Nephron (organoid): ENCODE measurements at regions not wholly inside any gene's neighbourhood (a gene's known extent, or its start where the extent isn't known, plus 50 kb on each side); places are given as distances from the start of the nearest gene placed in this dataset.

Experiments
- H3K27ac Mint-ChIP-seq, 3 experiments: 2 replicates each; pipeline ENCODE4 v1.8.0; 2020; ENCODE audit warnings: mixed read lengths in 3 of 3, mild to moderate bottlenecking in 2 of 3, moderate library complexity in 1 of 3
- H3K27me3 Mint-ChIP-seq: 2 replicates; pipeline ENCODE4 v1.8.0; 2021; ENCODE audit warnings: low read depth, mild to moderate bottlenecking, moderate library complexity, mixed read lengths
- H3K36me3 Mint-ChIP-seq: 2 replicates; pipeline ENCODE4 v1.8.0; 2020; ENCODE audit warnings: low read depth, mixed read lengths
- H3K4me1 Mint-ChIP-seq: 2 replicates; pipeline ENCODE4 v1.8.0; 2020; ENCODE audit warnings: mixed read lengths
- H3K4me3 Mint-ChIP-seq, 3 experiments: 2 replicates each; pipeline ENCODE4 v1.8.0; 2020; ENCODE audit warnings: mild to moderate bottlenecking in 3 of 3, mixed read lengths in 3 of 3, moderate library complexity in 2 of 3
- H3K9me3 Mint-ChIP-seq: 2 replicates; pipeline ENCODE4 v1.8.0; 2020; ENCODE audit warnings: mixed read lengths
- TF ChIP-seq, protein P1 (sequence below), 3 experiments: fragments of 200-600 bp; sonication (generic); IDR thresholded peaks; one replicate each; pipeline ENCODE4 v1.5.0; 2021; ENCODE audit warnings: antibody characterized with exemption in 3 of 3; ENCODE audit not compliant: unreplicated experiment in 3 of 3

DNA sequence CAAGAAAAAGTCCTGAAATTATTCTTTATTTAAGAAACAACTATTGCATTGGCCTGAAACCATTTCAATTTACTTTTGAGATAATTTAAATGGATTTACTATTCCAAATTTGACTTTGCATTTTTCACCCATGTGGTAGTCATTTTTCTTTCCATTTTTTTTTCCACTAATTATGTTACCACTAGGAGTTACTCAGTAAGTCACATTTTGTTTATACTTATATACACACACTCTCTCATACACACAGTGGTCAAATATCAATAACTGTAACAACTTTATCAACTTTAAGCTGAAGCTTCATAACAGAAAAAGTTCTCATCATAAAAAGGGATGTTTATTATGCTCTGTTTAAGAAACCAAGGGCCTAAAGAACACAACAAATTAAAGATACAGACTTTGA is 222.8 kb downstream of the SIPA1L2 start:
- Mint-ChIP-seq H3K36me3 (peaks cover 76% of the 10 kb centered on the region), H3K9me3 (peaks cover 2% of the 10 kb centered on the region)
- TF ChIP-seq, protein P1, sequence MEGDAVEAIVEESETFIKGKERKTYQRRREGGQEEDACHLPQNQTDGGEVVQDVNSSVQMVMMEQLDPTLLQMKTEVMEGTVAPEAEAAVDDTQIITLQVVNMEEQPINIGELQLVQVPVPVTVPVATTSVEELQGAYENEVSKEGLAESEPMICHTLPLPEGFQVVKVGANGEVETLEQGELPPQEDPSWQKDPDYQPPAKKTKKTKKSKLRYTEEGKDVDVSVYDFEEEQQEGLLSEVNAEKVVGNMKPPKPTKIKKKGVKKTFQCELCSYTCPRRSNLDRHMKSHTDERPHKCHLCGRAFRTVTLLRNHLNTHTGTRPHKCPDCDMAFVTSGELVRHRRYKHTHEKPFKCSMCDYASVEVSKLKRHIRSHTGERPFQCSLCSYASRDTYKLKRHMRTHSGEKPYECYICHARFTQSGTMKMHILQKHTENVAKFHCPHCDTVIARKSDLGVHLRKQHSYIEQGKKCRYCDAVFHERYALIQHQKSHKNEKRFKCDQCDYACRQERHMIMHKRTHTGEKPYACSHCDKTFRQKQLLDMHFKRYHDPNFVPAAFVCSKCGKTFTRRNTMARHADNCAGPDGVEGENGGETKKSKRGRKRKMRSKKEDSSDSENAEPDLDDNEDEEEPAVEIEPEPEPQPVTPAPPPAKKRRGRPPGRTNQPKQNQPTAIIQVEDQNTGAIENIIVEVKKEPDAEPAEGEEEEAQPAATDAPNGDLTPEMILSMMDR (IDR thresholded peaks at IDR 0.05; ENCODE audit: unreplicated experiment in 3 of 3): no peak

DNA sequence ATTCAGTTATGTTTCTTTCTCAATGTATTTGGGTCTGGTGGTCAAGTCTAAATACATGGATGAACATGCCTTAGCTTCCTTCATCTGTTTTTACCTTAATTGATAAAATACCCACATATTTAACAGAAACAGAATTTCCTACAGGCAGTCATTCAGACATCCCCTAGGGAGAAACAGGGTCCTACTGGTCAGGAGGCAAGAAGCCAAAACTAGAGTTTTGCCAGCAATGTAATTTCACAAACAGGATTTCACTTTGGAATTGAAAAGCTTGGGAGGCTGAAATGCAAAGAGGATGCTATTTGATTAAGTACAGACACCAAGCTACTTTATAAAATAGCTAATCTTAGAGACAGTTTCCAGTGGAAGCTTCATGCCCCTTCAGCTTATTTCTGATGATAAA is 224.2 kb downstream of the SIPA1L2 start:
- Mint-ChIP-seq H3K9me3 (peaks cover 2% of the 10 kb centered on the region), H3K4me3 (no peak overlapping the region), H3K36me3 (peaks cover 78% of the 10 kb centered on the region), H3K4me1 (no peaks in the 10 kb centered on the region), H3K27ac (no peak overlapping the region), H3K27me3 (peaks cover 3% of the 10 kb centered on the region)
- TF ChIP-seq, protein P1 (IDR thresholded peaks at IDR 0.05; ENCODE audit: unreplicated experiment in 3 of 3): no peak

More for the DNA sequence above, 222.8 kb downstream of the SIPA1L2 start:
- Mint-ChIP-seq H3K4me1 (no peaks in the 10 kb centered on the region), H3K27ac (no peak overlapping the region), H3K4me3 (no peak overlapping the region), H3K27me3 (peaks cover 3% of the 10 kb centered on the region)

DNA sequence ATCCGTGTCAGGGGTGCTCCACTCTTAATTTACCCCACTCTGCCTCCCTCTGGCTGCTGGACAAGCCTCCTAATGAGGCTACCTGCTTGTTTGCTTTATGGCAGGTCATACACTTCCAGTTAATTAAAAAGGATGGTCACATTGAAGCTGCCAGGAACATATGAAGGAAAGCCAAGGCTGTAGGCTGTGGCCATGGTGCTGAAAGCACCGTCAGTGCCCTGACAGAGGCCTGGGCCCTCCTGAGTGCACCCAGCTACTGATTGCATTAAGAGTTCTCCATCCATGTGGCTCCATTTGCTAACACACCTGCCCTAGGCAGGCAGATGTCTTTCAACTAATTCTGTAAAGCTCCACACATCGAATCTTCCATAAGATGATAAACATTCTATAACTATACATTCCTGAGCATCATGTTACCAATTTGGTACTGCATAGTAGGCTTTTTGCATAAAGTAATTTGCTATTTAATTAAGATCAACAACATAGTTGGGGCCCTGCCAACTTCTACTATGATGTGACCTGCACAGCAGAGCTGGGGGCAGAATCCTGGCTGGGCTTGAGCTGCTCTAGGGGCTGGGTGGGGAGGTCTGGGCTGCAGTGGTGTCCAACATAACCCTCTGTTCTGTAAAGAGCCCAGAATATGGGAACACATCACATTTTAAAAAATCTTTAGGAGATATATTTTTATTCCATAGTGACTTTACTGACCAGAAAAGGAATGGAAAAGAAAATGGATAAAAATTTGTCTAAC is 224.8 kb downstream of the SIPA1L2 start:
- Mint-ChIP-seq H3K4me1 (peaks cover 3% of the 10 kb centered on the region), H3K27me3 (peaks cover 3% of the 10 kb centered on the region), H3K36me3 (peaks cover 78% of the 10 kb centered on the region), H3K27ac (no peak overlapping the region), H3K9me3 (no peaks in the 10 kb centered on the region), H3K4me3 (no peak overlapping the region)
- TF ChIP-seq, protein P1 (IDR thresholded peaks at IDR 0.05; ENCODE audit: unreplicated experiment in 3 of 3): no peak

DNA sequence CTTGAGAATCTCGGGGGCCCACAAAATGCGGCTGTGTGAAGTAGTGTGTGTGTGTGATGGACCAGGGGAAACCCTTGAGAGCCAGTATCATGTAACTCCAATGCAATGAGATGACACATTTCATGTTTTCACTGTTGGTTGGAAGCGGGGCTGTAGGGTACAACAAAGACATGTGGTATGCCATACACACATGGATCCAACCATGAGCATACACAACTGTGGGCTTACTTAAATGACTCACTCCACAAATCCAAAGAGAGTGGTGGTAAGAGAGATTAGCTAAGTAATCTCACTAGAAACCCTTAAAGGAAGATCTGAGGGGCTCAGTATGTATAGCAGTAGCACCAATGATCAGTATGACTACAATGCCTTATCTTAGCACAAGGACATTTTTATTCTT is 225.7 kb downstream of the SIPA1L2 start:
- no peaks in the 10 kb centered on the region for H3K9me3 Mint-ChIP-seq
- peaks cover 5% of the 10 kb centered on the region for H3K4me1 Mint-ChIP-seq
- TF ChIP-seq, protein P1 (IDR thresholded peaks at IDR 0.05; ENCODE audit: unreplicated experiment in 3 of 3): no peak
- H3K4me3 Mint-ChIP-seq: no peak overlapping the region
- H3K27me3 Mint-ChIP-seq: peaks cover 3% of the 10 kb centered on the region
- H3K27ac Mint-ChIP-seq: no peak overlapping the region
- peaks cover 73% of the 10 kb centered on the region for H3K36me3 Mint-ChIP-seq

DNA sequence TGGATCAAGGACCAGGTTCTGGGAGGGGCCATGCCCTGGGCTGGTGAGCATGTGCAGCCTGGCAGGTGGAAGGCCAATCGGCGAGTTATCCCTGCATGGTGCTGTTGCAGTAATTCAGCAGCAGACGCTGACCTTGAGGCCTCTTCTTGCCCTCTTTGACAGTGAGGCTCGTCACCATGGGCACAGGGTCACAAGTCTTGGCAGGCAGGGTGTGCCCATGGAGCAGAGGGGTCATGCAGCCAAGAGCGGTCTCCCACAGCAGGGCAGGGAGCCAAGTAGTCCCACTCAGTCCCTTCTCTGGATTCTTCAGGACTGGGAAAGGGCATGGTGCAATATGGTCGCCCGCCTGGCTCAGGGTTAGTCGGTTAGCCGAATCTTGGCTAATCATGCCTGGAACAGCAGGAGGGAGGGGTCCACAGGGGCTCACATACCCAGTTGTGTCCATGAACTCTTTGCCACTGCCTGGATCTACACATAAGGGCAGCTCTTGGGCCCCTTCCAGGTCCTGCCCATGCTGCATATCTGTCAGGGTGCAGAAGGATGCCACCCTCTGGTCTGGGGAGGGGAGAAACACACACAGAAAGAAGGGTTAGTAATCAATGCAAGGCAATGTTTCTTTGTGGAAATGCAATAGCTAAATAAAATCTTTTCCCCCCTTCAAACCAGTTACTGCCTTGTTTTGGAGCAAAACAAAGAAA is 226.8 kb downstream of the SIPA1L2 start:
- Mint-ChIP-seq H3K27me3 (peaks cover 3% of the 10 kb centered on the region), H3K9me3 (no peaks in the 10 kb centered on the region), H3K27ac (no peak overlapping the region), H3K36me3 (peaks cover 74% of the 10 kb centered on the region), H3K4me1 (peaks cover 5% of the 10 kb centered on the region), H3K4me3 (no peak overlapping the region)
- TF ChIP-seq, protein P1 (IDR thresholded peaks at IDR 0.05; ENCODE audit: unreplicated experiment in 3 of 3): no peak
